K562 (cell line): ENCODE measurements at regions not wholly inside any gene's neighbourhood (a gene's known extent, or its start where the extent isn't known, plus 50 kb on each side); places are given as distances from the start of the nearest gene placed in this dataset.

Experiments used
- ATAC-seq: fragments of 200-7000 bp; cut with Tn5 transposase; 3 replicates; pipeline ENCODE4 v1.9.1; 2020; ENCODE audit warnings: moderate library complexity
- BruUV-seq: library from RNA; stranded (reverse); fragments of 400-500 nt; replicated peaks from 2 replicates; lab custom pipeline; 2021; lab: Mats Ljungman, UMichigan
- CTCF ChIA-PET: fragments of 300-600 bp; formaldehyde crosslinking; extraction: SDS; loops from one replicate; lab custom pipeline; 2021; ENCODE audit warnings: low intra/inter-chr PET ratio; lab: Yijun Ruan, JAX
- POLR2A ChIA-PET: fragments of 300-600, 350-650 bp; sonication (Branson Sonifier 250); formaldehyde crosslinking; extraction: SDS; loops from one replicate; lab custom pipeline; 2021; ENCODE audit warnings: antibody characterized with exemption, inconsistent platforms; lab: Yijun Ruan, JAX
- DNase-seq, 4 experiments: peaks; one replicate each; pipeline versions ENCODE4 v3.0.0 to v3.0.0-alpha.2; 2011 to 2018; ENCODE audit warnings: low spot score in 3 of 4, mixed read lengths in 3 of 4; ENCODE audit errors: extremely low read depth in 1 of 4
- FAIRE-seq: peaks from 2 replicates; lab custom pipeline; 2011; peaks lifted over from hg19 to GRCh38; lab: Jason Lieb, UNC
- H2AFZ ChIP-seq: 2 replicates; pipeline ENCODE4 v1.6.0; 2011; ENCODE audit warnings: low read depth, low read length, control low read depth, inconsistent platforms
- H3K27ac ChIP-seq: fragments of 200-600 bp; 3 replicates; pipeline ENCODE4 v1.8.0; 2011; ENCODE audit warnings: low read depth, mild to moderate bottlenecking, control low read depth, inconsistent platforms, low read length, moderate library complexity, mixed read lengths; ENCODE audit errors: extremely low read depth
- H3K27me3 ChIP-seq, 2 experiments: fragments of 300-600 bp in 1 of 2; 2 replicates in 1 of 2; 3 replicates in 1 of 2; pipeline versions ENCODE4 v1.6.0 to v1.8.0; 2011; ENCODE audit warnings: inconsistent platforms in 2 of 2, low read length in 2 of 2, mild to moderate bottlenecking in 1 of 2, mixed read lengths in 1 of 2, moderate library complexity in 1 of 2; ENCODE audit not compliant: control insufficient read depth in 2 of 2, insufficient read depth in 2 of 2
- H3K36me3 ChIP-seq: fragments of 300-600 bp; 3 replicates; pipeline ENCODE4 v1.8.0; 2011; ENCODE audit warnings: mild to moderate bottlenecking, low read length, inconsistent platforms; ENCODE audit not compliant: control insufficient read depth, insufficient read depth
- H3K4me1 ChIP-seq, 2 experiments: fragments of 200-600 bp in 1 of 2; replicated peaks in 1 of 2; 2 replicates in 1 of 2; 3 replicates in 1 of 2; pipeline versions ENCODE4 v1.5.1 to v1.8.0; 2011; ENCODE audit warnings: inconsistent platforms in 2 of 2, low read length in 2 of 2, mild to moderate bottlenecking in 1 of 2, mixed read lengths in 1 of 2, moderate library complexity in 1 of 2; ENCODE audit not compliant: control insufficient read depth in 2 of 2, insufficient read depth in 2 of 2
- H3K4me2 ChIP-seq: 2 replicates; pipeline ENCODE4 v1.6.1; 2011; ENCODE audit warnings: low read length, control low read depth, inconsistent platforms, mixed read lengths; ENCODE audit not compliant: insufficient read depth
- H3K4me3 ChIP-seq: fragments of 200-600 bp; sonication (generic), shearing (Covaris generic); 2 replicates; pipeline ENCODE4 v1.5.1; 2016; ENCODE audit warnings: control low read depth, inconsistent platforms
- H3K79me2 ChIP-seq: fragments of 200-600 bp; 3 replicates; pipeline ENCODE4 v1.8.0; 2011; ENCODE audit warnings: low read length, inconsistent platforms; ENCODE audit not compliant: control insufficient read depth, insufficient read depth
- H3K9ac ChIP-seq, 2 experiments: 2 replicates each; pipeline versions ENCODE4 v1.6.0 to v1.6.1; 2011; ENCODE audit warnings: low read depth in 2 of 2, low read length in 2 of 2, control low read depth in 1 of 2, inconsistent platforms in 1 of 2, mild to moderate bottlenecking in 1 of 2, mixed read lengths in 1 of 2; ENCODE audit not compliant: insufficient read depth in 1 of 2
- H3K9me1 ChIP-seq: one replicate; pipeline ENCODE4 v1.6.0; 2011; ENCODE audit warnings: inconsistent platforms, mild to moderate bottlenecking, low read length, moderate library complexity; ENCODE audit not compliant: control insufficient read depth, insufficient read depth
- H3K9me3 ChIP-seq: replicated peaks from 2 replicates; pipeline ENCODE4 v1.5.1; 2011; ENCODE audit warnings: low read depth, low read length, inconsistent platforms; ENCODE audit not compliant: control insufficient read depth, insufficient read depth
- H4K20me1 ChIP-seq: replicated peaks from 2 replicates; pipeline ENCODE4 v1.6.1; 2011; ENCODE audit warnings: low read length, inconsistent platforms, mixed read lengths; ENCODE audit not compliant: control insufficient read depth, insufficient read depth
- ARID3A ChIP-seq: IDR thresholded peaks from 2 replicates; pipeline ENCODE4 v1.6.1; 2012; ENCODE audit warnings: low read depth, low read length, improper control_type of control experiment, borderline replicate concordance
- EWSR1 ChIP-seq: fragments of 450-650 bp; IDR thresholded peaks from 2 replicates; pipeline ENCODE4 v1.6.1; 2018; ENCODE audit warnings: borderline replicate concordance, mild to moderate bottlenecking, low read depth, moderate library complexity; ENCODE audit not compliant: partially characterized antibody
- KDM4B ChIP-seq, 2 experiments: fragments of 450-650 bp in 1 of 2; sonication (generic) in 1 of 2; IDR thresholded peaks; 2 replicates each; pipeline ENCODE4 v1.6.1; 2016 to 2017; ENCODE audit warnings: borderline replicate concordance in 2 of 2, antibody characterized with exemption in 1 of 2, low read depth in 1 of 2, mild to moderate bottlenecking in 1 of 2
- NCOA1 ChIP-seq: fragments of 450-650 bp; IDR thresholded peaks from 2 replicates; pipeline ENCODE4 v1.6.1; 2016; ENCODE audit warnings: low read depth
- ZNF668 ChIP-seq: fragments of 250-450 bp; sonication (Bioruptor Pico); IDR thresholded peaks from 2 replicates; pipeline ENCODE4 v1.8.0; 2022; ENCODE audit warnings: mild to moderate bottlenecking, inconsistent platforms
- WGBS: fragments of 100-300 bp; shearing (Covaris generic); methylation state at CpG from one replicate; pipeline ENCODE4 v1.1.6; 2016; ENCODE audit warnings: low coverage, mixed read lengths; ENCODE audit not compliant: insufficient coverage; ENCODE audit errors: missing lambda C conversion rate; 5-methylcytosine and 5-hydroxymethylcytosine counted together
- in situ Hi-C: fragments of 300-500 bp; cut with MboI; formaldehyde crosslinking; loops from 4 replicates; pipeline ENCODE4 v1.15.0; 2018; ENCODE audit warnings: inconsistent platforms, mixed read lengths
- intact Hi-C: fragments of 100-400 bp; cut with micrococcal nuclease; formaldehyde crosslinking; loops from 2 replicates; pipeline ENCODE4 v1.14.2; 2022

- Histone ChIP-seq H2AFZ (no peak overlapping the region), H4K20me1 (no peaks in the 10 kb centered on the region), H3K36me3 (no peaks in the 10 kb centered on the region), H3K4me3 (no peak overlapping the region), H3K4me1 (no peaks in the 10 kb centered on the region), H3K27ac (no peak overlapping the region), H3K9me1 (no peaks in the 10 kb centered on the region), H3K79me2 (no peaks in the 10 kb centered on the region), H3K9me3 (no peaks in the 10 kb centered on the region), H3K27me3 (no peaks in the 10 kb centered on the region), H3K9ac (no peak overlapping the region), H3K4me2 (no peak overlapping the region)
- ChIA-PET POLR2A (interaction anchor here (0.8 kb wide), 1 partner anchor 12 kb away, joined by 6 read pairs; no protein-coding TSS in a partner anchor), CTCF (no interaction called here)
- 0% methylated on average over 1 of the region's 1 CpG for WGBS
- no TSS peak for BruUV-seq
- no peak for ATAC-seq
- no peak for DNase-seq
- intact Hi-C loops, result no loop called here
- FAIRE-seq, result no peak
- in situ Hi-C loops, result no loop called here
- TF ChIP-seq NCOA1, result no peak
- TF ChIP-seq ZNF668, result no peak
- TF ChIP-seq KDM4B (IDR thresholded peaks at IDR 0.05; ENCODE audit: borderline replicate concordance in 2 of 2, low read depth in 1 of 2), result no peak
- TF ChIP-seq ARID3A, result no peak
- no peak for TF ChIP-seq EWSR1
These were observed 317.1 kb upstream of the PROX1 start for GRCh38 chr1:213670692-213671023.
